PFSK-1 (cell line): ENCODE measurements at regions not wholly inside any gene's neighbourhood (a gene's known extent, or its start where the extent isn't known, plus 50 kb on each side); places are given as distances from the start of the nearest gene placed in this dataset.

Experiments used
- FOXP2 ChIP-seq: optimal IDR thresholded peaks from 2 replicates; pipeline ENCODE3; 2011; ENCODE audit warnings: borderline replicate concordance, control low read depth, inconsistent platforms; ENCODE audit not compliant: insufficient read depth; ENCODE audit errors: extremely low read length, extremely low read depth
- POLR2AphosphoS5 ChIP-seq: IDR thresholded peaks from 2 replicates; pipeline ENCODE4 v1.6.1; 2012; ENCODE audit warnings: low read depth, mild to moderate bottlenecking, control low read depth, low read length, moderate library complexity
- REST ChIP-seq, 2 experiments: IDR thresholded peaks; 2 replicates each; pipeline versions ENCODE4 v1.6.1 to v1.8.0; 2011 to 2012; ENCODE audit warnings: low read depth in 2 of 2, low read length in 2 of 2, control low read depth in 1 of 2, inconsistent platforms in 1 of 2, mild to moderate bottlenecking in 1 of 2, moderate library complexity in 1 of 2; ENCODE audit not compliant: insufficient read depth in 1 of 2
- SIN3A ChIP-seq: IDR thresholded peaks from 2 replicates; pipeline ENCODE4 v1.6.1; 2012; ENCODE audit warnings: mild to moderate bottlenecking, low read length, moderate library complexity, borderline replicate concordance; ENCODE audit not compliant: insufficient read depth
- TAF1 ChIP-seq: IDR thresholded peaks from 2 replicates; pipeline ENCODE4 v1.6.1; 2012; ENCODE audit warnings: low read length, control low read depth, borderline replicate concordance; ENCODE audit not compliant: insufficient read depth

GRCh38 chr22:48558606-48559402 lies 1268.9 kb downstream of the BRD1 start:
- TF ChIP-seq TAF1: no peak
- TF ChIP-seq FOXP2: no peak
- no peak for TF ChIP-seq REST (IDR thresholded peaks at IDR 0.05; ENCODE audit: insufficient read depth in 1 of 2, low read depth in 2 of 2, low read length in 2 of 2)
- TF ChIP-seq POLR2AphosphoS5: no peak
- no peak for TF ChIP-seq SIN3A

GRCh38 chr22:48558016-48558415 lies 1269.7 kb downstream of the BRD1 start:
- no peak for TF ChIP-seq SIN3A
- no peak for TF ChIP-seq POLR2AphosphoS5
- TF ChIP-seq TAF1: no peak
- TF ChIP-seq REST (IDR thresholded peaks at IDR 0.05; ENCODE audit: insufficient read depth in 1 of 2, low read depth in 2 of 2, low read length in 2 of 2): no peak
- TF ChIP-seq FOXP2: no peak

GRCh38 chr22:48557473-48557872 lies 1270.2 kb downstream of the BRD1 start:
- TF ChIP-seq REST (IDR thresholded peaks at IDR 0.05; ENCODE audit: insufficient read depth in 1 of 2, low read depth in 2 of 2, low read length in 2 of 2) (no peak), SIN3A (no peak), FOXP2 (no peak), TAF1 (no peak), POLR2AphosphoS5 (no peak)

- TF ChIP-seq SIN3A: no peak
- no peak for TF ChIP-seq REST (IDR thresholded peaks at IDR 0.05; ENCODE audit: insufficient read depth in 1 of 2, low read depth in 2 of 2, low read length in 2 of 2)
- no peak for TF ChIP-seq TAF1
- no peak for TF ChIP-seq FOXP2
- no peak for TF ChIP-seq POLR2AphosphoS5
Measured at GRCh38 chr22:48556751-48557150, 1270.9 kb downstream of the BRD1 start.

- TF ChIP-seq POLR2AphosphoS5: no peak
- TF ChIP-seq SIN3A: no peak
- TF ChIP-seq FOXP2: no peak
- TF ChIP-seq TAF1: no peak
- TF ChIP-seq REST (IDR thresholded peaks at IDR 0.05; ENCODE audit: insufficient read depth in 1 of 2, low read depth in 2 of 2, low read length in 2 of 2): no peak
Measured at GRCh38 chr22:48556222-48556621, 1271.5 kb downstream of the BRD1 start.
